ENCODE measurements at regions not wholly inside any gene's neighbourhood (a gene's known extent, or its start where the extent isn't known, plus 50 kb on each side); places are given as distances from the start of the nearest gene placed in this dataset.

DNA sequence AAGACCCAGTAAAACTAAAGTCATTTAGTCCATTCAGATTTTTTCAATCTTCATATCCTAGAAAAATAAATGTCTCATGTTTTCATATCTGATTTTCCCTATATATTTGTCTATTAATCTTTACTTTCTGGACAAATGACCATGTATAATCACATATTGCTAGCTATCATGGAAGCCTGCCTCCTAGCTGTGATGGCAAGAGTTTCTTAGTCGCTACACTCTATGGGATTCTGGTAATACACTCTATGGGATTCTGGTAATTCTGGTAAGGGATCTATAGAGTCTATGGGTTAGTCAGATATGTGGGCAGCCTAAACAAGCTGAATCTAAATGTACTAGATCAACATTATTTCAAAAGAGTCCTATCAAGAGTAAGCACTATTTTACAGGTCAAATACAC, 198.7 kb upstream of the LHX8 start:
- TF ChIP-seq FOXP2 (optimal IDR thresholded peaks at IDR 0.05; ENCODE audit: control extremely low read depth, extremely low read length, insufficient read depth) (no peak), EZH2 (IDR thresholded peaks at IDR 0.05) (no peak), POLR2AphosphoS5 (IDR thresholded peaks at IDR 0.05; ENCODE audit: borderline replicate concordance, low read depth, low read length) (no peak)
